ENCODE measurements at regions not wholly inside any gene's neighbourhood (a gene's known extent, or its start where the extent isn't known, plus 50 kb on each side); places are given as distances from the start of the nearest gene placed in this dataset.
"Not testable (repeated sequence)": the region's sequence is repeated elsewhere in the genome, so short reads cannot be mapped to it uniquely, and the experiment has no call there.

DNA sequence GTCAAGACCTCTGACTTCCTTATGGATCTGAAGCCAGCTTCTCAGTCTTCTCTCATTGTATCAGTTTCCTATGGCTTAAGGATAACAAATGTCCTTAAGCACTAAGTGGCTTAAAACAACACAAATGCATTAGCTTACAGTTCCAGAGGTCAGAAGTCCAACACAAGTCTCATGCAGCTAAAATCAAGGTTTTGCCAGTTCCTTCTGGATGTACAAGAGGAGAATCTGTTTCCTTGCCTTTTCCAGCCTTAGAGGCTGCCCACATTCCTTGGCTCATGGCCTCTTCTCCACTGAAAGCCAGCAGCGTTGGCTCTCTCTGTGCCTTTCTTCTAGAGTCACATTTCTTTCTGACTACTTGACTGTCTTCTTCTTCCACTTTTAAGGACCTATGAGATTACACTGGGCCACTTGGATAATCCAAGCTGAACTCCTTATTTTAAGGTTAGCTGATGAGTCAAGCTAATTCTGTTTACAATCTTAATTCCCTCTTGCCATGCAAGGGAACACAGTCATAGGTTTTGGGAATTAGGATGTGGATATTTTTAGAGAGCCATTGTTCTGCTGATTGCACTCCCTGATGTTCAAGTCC, 179.0 kb downstream of the BCAS1 start:
- no peak for DNase-seq
- peaks cover 11% of the 10 kb centered on the region for H3K4me1 ChIP-seq (ENCODE audit: control insufficient read depth, insufficient read depth, low read length, poor library complexity, severe bottlenecking)
- no peaks in the 10 kb centered on the region for H3K27me3 ChIP-seq (replicated peaks; ENCODE audit: control insufficient read depth, insufficient read depth, low read length, poor library complexity, severe bottlenecking)

DNA sequence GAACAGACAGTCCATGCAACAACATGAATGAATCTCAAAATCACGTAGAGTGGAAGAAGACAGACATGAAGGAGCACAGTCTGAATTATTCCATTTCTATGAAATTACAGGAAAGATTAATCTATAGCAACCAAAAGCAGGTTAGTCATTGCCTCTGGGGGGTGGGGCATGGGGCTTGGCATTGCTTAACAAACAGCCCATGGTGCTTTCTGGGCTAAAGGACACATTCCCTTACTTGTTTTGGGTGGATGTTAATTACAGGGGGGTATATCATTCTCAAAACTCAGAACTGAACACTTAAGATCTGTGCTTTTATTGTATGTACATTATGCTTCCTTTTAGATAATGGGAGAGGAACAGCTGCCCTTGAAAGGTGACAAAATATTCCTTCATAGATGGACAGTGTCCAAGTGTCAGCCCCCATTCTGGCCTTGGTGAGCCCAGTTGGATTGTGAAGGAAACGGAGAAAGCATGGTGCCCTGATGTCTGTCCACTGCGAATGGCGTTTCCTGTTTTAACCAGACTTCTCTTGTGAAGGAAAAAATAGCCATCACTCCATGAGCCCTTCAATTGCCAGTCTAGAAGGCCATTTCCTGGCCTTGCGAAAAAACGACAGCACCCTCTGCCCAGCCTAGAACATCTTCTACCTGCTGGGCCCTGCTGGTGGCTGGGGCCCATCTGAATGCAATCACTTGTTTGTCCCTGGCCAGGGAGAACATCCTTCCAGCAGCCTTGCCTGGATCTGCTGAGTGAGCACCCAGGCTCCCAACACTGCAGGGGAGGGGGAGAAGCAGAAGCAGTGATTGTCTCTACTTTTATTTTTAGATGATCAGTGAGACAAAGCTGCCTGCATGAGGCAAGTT, 179.7 kb downstream of the BCAS1 start:
- Histone ChIP-seq H3K27me3 (replicated peaks; ENCODE audit: control insufficient read depth, insufficient read depth, low read length, poor library complexity, severe bottlenecking) (no peaks in the 10 kb centered on the region), H3K36me3 (ENCODE audit: control insufficient read depth, insufficient read depth, low read length) (no peaks in the 10 kb centered on the region), H3K4me1 (ENCODE audit: control insufficient read depth, insufficient read depth, low read length, poor library complexity, severe bottlenecking) (peaks cover 11% of the 10 kb centered on the region), H3K27ac (ENCODE audit: insufficient read depth, low read length, poor library complexity, severe bottlenecking) (no peak overlapping the region), H3K4me3 (ENCODE audit: insufficient read depth, low read depth, low read length, poor library complexity, severe bottlenecking) (no peak overlapping the region), H3K9me3 (ENCODE audit: control insufficient read depth, low read length) (no peaks in the 10 kb centered on the region)
- DNase-seq, result no peak

More for the DNA sequence above, 179.0 kb downstream of the BCAS1 start:
- Histone ChIP-seq H3K4me3 (ENCODE audit: insufficient read depth, low read depth, low read length, poor library complexity, severe bottlenecking) (no peak overlapping the region), H3K36me3 (ENCODE audit: control insufficient read depth, insufficient read depth, low read length) (no peaks in the 10 kb centered on the region), H3K27ac (ENCODE audit: insufficient read depth, low read length, poor library complexity, severe bottlenecking) (no peak overlapping the region), H3K9me3 (ENCODE audit: control insufficient read depth, low read length) (no peaks in the 10 kb centered on the region)

DNA sequence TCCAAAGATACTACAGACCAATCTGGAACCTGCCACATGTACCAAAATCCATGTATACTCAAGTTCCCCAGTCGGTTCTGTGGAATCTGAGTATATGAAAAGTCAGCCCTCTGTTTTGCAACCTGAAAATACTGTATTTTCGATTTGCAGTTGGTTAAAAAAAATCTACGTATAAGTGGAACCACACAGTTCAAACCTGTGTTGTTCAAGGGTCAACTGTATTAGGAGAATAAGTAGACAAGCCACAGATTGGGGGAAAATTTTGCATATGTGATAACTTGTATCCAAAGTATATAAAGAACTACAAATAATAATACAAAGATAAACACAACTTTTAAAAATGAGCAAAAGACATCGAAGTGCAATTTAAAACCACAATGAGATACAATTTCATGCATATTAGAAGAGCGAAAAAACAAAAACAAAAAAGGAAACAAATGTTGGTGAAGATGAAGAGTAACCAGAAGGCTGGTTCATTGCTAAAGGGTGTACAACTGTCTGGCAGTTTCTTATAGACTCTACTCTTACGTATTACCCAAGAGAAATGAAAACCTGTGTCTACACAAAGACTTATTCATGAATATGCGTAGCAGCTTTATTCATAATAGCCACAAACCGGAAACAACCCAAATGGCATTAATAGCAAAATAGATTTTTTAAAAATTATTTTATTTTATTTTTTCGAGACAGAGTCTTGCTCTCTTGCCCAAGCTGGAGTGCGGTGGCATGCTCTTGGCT, 180.8 kb downstream of the BCAS1 start:
- no peak for DNase-seq
- Histone ChIP-seq H3K9me3 (ENCODE audit: control insufficient read depth, low read length) (no peaks in the 10 kb centered on the region), H3K27me3 (replicated peaks; ENCODE audit: control insufficient read depth, insufficient read depth, low read length, poor library complexity, severe bottlenecking) (no peaks in the 10 kb centered on the region), H3K27ac (ENCODE audit: insufficient read depth, low read length, poor library complexity, severe bottlenecking) (no peak overlapping the region), H3K36me3 (ENCODE audit: control insufficient read depth, insufficient read depth, low read length) (no peaks in the 10 kb centered on the region), H3K4me1 (ENCODE audit: control insufficient read depth, insufficient read depth, low read length, poor library complexity, severe bottlenecking) (peaks cover 17% of the 10 kb centered on the region), H3K4me3 (ENCODE audit: insufficient read depth, low read depth, low read length, poor library complexity, severe bottlenecking) (no peak overlapping the region)

DNA sequence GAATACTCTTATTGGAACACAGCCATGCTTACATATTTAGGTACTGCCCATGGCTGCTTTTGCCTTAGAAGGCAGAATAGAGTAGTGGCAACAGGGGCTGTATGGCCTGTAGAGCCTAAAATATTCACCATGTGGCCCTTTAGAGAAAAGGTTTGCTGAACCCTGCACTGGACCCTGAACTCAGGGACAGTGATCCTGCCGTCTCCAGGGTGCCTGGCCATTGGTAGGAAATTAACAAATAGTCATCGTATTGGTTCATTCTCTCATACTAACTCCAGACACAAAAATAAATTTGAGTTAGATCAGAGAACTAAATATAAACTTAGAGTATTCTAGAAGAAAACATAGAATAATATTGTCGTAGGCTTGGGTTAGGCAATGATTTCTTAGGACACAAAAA, 181.4 kb downstream of the BCAS1 start:
- Histone ChIP-seq H3K27me3 (replicated peaks; ENCODE audit: control insufficient read depth, insufficient read depth, low read length, poor library complexity, severe bottlenecking) (no peaks in the 10 kb centered on the region), H3K9me3 (ENCODE audit: control insufficient read depth, low read length) (no peaks in the 10 kb centered on the region), H3K4me1 (ENCODE audit: control insufficient read depth, insufficient read depth, low read length, poor library complexity, severe bottlenecking) (peaks cover 18% of the 10 kb centered on the region), H3K36me3 (ENCODE audit: control insufficient read depth, insufficient read depth, low read length) (no peaks in the 10 kb centered on the region), H3K27ac (ENCODE audit: insufficient read depth, low read length, poor library complexity, severe bottlenecking) (no peak overlapping the region), H3K4me3 (ENCODE audit: insufficient read depth, low read depth, low read length, poor library complexity, severe bottlenecking) (no peak overlapping the region)
- no peak for DNase-seq

DNA sequence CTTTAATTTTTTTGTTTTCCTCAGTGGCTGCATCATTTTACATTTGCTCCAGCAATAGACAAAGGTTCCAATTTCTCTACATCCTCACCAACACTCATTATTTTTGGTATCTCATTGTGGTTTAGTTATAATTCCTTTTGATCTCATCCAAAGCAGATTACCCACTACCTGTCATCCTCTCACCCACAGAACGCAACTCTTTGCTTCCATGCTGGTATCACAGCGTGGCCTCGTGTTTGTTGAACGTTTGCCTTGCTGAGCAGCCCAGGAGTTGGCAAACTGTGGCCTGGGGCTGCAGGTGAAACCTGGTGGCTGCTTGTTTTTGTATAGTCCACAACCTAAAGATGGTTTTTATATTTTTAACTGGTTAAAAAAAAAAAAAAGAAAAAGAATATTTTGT, 181.9 kb downstream of the BCAS1 start:
- Histone ChIP-seq H3K4me3 (ENCODE audit: insufficient read depth, low read depth, low read length, poor library complexity, severe bottlenecking) (no peak overlapping the region), H3K27me3 (replicated peaks; ENCODE audit: control insufficient read depth, insufficient read depth, low read length, poor library complexity, severe bottlenecking) (no peaks in the 10 kb centered on the region), H3K9me3 (ENCODE audit: control insufficient read depth, low read length) (no peaks in the 10 kb centered on the region), H3K27ac (ENCODE audit: insufficient read depth, low read length, poor library complexity, severe bottlenecking) (no peak overlapping the region), H3K36me3 (ENCODE audit: control insufficient read depth, insufficient read depth, low read length) (no peaks in the 10 kb centered on the region), H3K4me1 (ENCODE audit: control insufficient read depth, insufficient read depth, low read length, poor library complexity, severe bottlenecking) (peaks cover 16% of the 10 kb centered on the region)
- no peak for DNase-seq

DNA sequence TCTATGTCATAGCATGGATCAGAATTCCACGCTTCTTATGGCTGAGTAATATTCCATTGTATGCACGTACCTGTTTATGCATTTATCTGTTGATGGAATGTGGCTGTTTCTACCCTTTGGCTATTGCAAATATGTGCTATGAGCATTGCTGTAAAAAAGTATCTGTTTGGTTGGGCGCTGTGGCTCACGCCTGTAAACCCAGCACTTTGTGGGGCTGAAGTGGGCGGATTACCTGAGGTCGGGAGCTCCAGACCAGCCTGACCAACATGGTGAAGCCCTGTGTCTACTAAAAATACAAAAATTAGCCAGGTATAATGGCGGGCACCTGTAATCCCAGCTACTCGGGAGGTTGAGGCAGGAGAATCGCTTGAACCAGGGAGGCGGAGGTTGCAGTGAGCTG, 182.4 kb downstream of the BCAS1 start:
- Histone ChIP-seq H3K4me1 (ENCODE audit: control insufficient read depth, insufficient read depth, low read length, poor library complexity, severe bottlenecking) (peaks cover 10% of the 10 kb centered on the region), H3K36me3 (ENCODE audit: control insufficient read depth, insufficient read depth, low read length) (no peaks in the 10 kb centered on the region), H3K4me3 (ENCODE audit: insufficient read depth, low read depth, low read length, poor library complexity, severe bottlenecking) (no peak overlapping the region), H3K27ac (ENCODE audit: insufficient read depth, low read length, poor library complexity, severe bottlenecking) (no peak overlapping the region), H3K27me3 (replicated peaks; ENCODE audit: control insufficient read depth, insufficient read depth, low read length, poor library complexity, severe bottlenecking) (no peaks in the 10 kb centered on the region), H3K9me3 (ENCODE audit: control insufficient read depth, low read length) (no peaks in the 10 kb centered on the region)
- no peak for DNase-seq

DNA sequence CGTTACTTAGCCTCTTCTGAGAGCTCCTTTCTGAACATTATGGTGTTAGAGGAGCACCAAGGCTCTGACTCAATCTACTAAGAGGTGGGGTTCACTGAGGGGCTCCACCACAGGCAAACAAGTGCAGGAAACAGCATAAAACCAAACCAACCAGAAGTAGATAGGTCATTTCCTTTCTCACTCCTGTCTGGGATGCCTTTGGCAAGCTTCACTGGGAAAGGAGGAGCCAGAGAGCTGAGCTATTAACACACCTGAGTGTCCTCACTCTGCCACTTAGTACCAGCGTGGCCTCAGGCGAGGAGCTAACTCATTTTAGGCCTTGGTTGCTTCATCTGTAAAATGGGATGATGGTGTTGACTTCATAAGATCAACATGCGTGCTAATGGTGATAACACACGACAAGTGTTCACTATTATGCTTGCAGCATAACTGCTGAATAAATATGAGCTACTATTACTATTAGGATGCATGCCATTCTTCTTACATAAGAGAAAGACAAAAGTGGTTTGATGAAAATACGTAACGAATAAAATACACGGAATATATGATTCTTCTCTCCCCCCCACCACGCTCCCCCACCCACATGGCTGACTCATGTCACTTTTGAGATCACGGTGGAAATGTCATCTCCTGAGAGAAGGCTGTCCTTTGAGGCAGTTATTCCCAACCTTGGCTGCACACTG, 185.4 kb downstream of the BCAS1 start:
- H3K4me3 ChIP-seq (ENCODE audit: insufficient read depth, low read depth, low read length, poor library complexity, severe bottlenecking), result no peak overlapping the region
- no peaks in the 10 kb centered on the region for H3K36me3 ChIP-seq (ENCODE audit: control insufficient read depth, insufficient read depth, low read length)
- H3K27ac ChIP-seq (ENCODE audit: insufficient read depth, low read length, poor library complexity, severe bottlenecking), result no peak overlapping the region
- H3K27me3 ChIP-seq (replicated peaks; ENCODE audit: control insufficient read depth, insufficient read depth, low read length, poor library complexity, severe bottlenecking), result no peaks in the 10 kb centered on the region
- no peaks in the 10 kb centered on the region for H3K9me3 ChIP-seq (ENCODE audit: control insufficient read depth, low read length)
- H3K4me1 ChIP-seq (ENCODE audit: control insufficient read depth, insufficient read depth, low read length, poor library complexity, severe bottlenecking), result peaks cover 7% of the 10 kb centered on the region
- DNase-seq, result no peak

DNA sequence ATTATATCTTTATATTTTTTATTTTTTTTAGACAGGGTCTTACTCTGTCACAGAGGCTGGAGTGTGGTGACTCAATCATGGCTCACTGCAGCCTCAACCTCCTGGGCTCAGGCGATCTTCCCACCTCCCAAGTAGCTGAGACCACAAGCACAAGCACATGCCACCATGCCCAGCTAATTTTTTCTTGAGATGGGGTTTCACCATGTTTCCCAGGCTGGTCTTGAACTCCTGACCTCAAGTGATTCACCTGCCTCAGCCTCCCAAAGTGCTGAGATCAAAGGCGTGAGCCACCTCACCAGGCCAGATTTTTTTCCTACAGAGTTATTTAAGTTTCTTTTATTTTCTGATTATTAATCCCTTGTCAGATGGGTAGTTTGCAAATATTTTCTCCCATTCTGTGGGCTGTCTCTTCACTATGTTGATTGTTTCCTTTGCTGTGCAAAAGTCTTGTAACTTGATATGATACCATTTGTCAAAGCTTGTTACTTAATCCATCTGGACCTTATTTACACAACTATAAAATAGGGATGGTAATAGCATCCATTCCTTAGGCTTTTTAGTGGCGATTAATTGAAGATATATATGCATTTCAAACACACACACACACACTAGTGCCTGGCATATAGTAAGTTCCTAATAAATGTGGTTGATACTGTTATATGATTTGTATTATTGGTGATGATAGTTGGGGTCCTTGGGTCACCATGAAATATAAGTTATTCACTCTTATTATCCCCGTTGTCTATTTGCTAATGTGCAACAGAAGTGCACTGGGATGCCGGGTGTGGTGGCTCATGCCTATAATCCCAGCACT, 187.1 kb downstream of the BCAS1 start:
- no peak for DNase-seq
- no peaks in the 10 kb centered on the region for H3K36me3 ChIP-seq (ENCODE audit: control insufficient read depth, insufficient read depth, low read length)
- H3K4me3 ChIP-seq (ENCODE audit: insufficient read depth, low read depth, low read length, poor library complexity, severe bottlenecking), result no peak overlapping the region
- no peak overlapping the region for H3K27ac ChIP-seq (ENCODE audit: insufficient read depth, low read length, poor library complexity, severe bottlenecking)
- H3K27me3 ChIP-seq (replicated peaks; ENCODE audit: control insufficient read depth, insufficient read depth, low read length, poor library complexity, severe bottlenecking), result no peaks in the 10 kb centered on the region
- H3K9me3 ChIP-seq (ENCODE audit: control insufficient read depth, low read length), result no peaks in the 10 kb centered on the region
- peaks cover 7% of the 10 kb centered on the region for H3K4me1 ChIP-seq (ENCODE audit: control insufficient read depth, insufficient read depth, low read length, poor library complexity, severe bottlenecking)

DNA sequence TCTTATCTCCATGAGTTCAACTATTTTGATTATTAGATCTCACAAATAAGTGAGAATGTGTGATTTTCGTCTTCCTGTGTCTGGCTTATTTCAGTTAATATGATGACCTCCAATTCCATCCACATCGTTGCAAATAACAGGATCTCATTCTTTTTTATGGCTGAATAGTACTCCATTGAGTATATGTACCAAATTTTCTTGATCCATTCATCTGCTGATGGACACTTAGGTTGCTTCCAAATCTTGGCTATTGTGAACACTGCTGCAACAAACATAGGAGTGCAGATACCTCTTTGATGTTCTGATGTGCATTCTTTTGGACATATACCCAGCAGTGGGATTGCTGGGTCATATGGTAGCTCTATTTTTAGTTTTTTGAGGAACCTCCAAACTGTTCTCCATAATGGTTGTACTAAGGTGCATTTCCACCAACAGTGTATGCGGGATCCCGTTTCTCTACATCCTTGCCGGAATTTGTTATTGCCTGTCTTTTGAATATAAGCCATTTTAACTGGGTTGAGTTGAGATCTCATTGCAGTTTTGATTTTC, 187.9 kb downstream of the BCAS1 start:
- H3K4me1 ChIP-seq (ENCODE audit: control insufficient read depth, insufficient read depth, low read length, poor library complexity, severe bottlenecking); DNase-seq; H3K27me3 ChIP-seq (replicated peaks; ENCODE audit: control insufficient read depth, insufficient read depth, low read length, poor library complexity, severe bottlenecking); H3K36me3 ChIP-seq (ENCODE audit: control insufficient read depth, insufficient read depth, low read length); H3K9me3 ChIP-seq (ENCODE audit: control insufficient read depth, low read length); H3K27ac ChIP-seq (ENCODE audit: insufficient read depth, low read length, poor library complexity, severe bottlenecking); H3K4me3 ChIP-seq (ENCODE audit: insufficient read depth, low read depth, low read length, poor library complexity, severe bottlenecking): not testable (repeated sequence)
